ENCODE measurements at regions not wholly inside any gene's neighbourhood (a gene's known extent, or its start where the extent isn't known, plus 50 kb on each side); places are given as distances from the start of the nearest gene placed in this dataset.
A peak's percentile ranks its signal among the peaks of the same experiment; 100 is the strongest.
"Not testable (repeated sequence)": the region's sequence is repeated elsewhere in the genome, so short reads cannot be mapped to it uniquely, and the experiment has no call there.

DNA sequence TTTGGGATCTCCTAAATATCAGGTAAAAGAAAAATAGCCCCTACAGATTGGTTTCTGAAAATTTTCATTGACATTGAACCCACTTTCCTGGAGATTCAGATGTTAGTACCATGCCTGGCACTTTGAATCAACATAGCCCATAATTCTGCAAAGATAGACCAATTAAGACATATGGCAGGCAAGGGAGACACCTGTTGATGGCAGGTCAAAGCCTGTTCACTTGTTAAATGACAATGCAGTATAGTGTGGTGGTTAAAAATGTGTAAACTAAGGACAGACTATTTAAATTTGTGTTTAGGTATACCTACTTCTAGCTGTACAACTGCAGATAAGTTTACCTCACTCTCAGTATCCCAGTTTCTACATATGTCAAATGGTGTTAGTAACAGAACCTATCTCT is 178.1 kb upstream of the MMADHC start:
- no peak for DNase-seq (ENCODE audit: low read depth)

DNA sequence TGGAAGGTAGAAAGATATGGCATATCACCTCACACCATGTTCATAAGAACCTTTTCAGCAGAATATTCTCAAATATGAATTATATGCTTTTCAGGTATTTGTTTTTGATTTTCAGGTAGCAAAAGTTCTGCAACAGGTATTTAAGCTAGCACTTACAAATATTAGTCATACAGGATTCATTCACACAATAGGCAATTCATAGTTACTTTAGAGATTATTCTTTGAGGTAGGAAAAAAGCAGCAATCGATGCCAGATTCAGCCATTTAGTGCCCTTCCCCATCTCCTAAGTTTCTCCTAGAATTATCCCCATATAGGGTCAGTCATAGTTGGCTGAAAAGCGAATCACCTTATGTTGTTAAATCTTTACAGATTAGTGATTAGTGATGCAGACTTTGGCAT is 177.4 kb upstream of the MMADHC start:
- no peak overlapping the region for H3K4me3 ChIP-seq (ENCODE audit: low read depth, low read length)
- DNase-seq (ENCODE audit: low read depth) = no peak

More for the DNA sequence above, 178.1 kb upstream of the MMADHC start:
- H3K4me3 ChIP-seq (ENCODE audit: low read depth, low read length) = no peak overlapping the region

DNA sequence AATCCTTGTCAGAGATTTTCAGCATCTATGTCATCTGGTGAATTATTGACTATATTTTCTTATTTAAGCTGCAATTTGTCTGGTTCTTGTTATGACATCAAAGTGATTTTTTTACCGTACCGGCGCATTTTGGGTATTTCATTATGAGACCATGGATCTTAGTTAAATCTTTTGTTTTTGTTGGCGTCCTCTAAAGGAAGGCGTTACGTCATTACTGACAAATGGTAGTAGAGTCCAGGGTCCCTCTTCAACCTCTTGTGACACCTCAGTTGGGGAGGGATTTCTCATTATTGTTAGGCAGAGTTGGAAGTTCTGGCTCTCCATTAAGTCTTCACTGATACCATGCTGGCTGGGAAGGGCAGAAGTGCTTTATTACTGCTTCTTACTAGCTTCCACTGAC is 175.8 kb upstream of the MMADHC start:
- DNase-seq (ENCODE audit: low read depth) = no peak
- H3K4me3 ChIP-seq (ENCODE audit: low read depth, low read length) = no peak overlapping the region

- no peak for DNase-seq (ENCODE audit: low read depth)
- H3K4me3 ChIP-seq (ENCODE audit: low read depth, low read length) = no peak overlapping the region
Measured at GRCh38 chr2:149761611-149762010, 174.0 kb upstream of the MMADHC start.

DNA sequence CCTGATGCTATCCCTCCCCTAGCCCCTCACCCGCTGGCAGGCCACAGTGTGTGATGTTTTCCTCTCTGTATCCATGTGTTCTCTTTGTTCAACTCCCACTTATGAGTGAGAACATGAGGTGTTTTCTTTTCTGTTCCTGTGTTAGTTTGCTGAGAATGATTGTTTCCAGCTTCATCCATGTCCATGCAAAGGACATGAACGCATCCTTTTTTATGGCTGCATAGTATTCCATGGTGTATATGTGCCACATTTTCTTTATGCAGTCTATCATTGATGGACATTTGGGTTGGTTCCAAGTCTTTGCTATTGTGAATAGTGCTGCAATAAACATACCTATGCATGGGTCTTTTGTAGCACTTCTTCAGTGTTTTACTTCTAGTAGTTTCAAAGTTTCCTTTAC is 171.8 kb upstream of the MMADHC start:
- H3K4me3 ChIP-seq (ENCODE audit: low read depth, low read length) = not testable (repeated sequence)

DNA sequence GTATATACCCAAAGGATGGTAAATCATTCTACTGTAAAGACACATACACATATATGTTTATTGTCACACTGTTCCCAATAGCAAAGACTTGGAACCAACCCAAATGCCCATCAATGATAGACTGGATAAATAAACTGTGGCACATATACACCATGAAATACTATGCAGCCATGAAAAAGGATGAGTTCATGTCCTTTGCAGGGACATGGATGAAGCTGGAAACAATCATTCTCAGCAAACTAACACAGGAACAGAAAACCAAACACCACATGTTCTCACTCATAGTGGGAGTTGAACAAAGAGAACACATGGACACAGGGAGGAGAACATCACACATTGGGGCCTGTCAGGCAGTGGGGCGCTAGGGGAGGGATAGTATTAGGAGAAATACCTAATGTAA is 167.1 kb upstream of the MMADHC start:
- H3K4me3 ChIP-seq (ENCODE audit: low read depth, low read length) = not testable (repeated sequence)

More for the DNA sequence above, 171.8 kb upstream of the MMADHC start:
- DNase-seq (ENCODE audit: low read depth) = not testable (repeated sequence)

DNA sequence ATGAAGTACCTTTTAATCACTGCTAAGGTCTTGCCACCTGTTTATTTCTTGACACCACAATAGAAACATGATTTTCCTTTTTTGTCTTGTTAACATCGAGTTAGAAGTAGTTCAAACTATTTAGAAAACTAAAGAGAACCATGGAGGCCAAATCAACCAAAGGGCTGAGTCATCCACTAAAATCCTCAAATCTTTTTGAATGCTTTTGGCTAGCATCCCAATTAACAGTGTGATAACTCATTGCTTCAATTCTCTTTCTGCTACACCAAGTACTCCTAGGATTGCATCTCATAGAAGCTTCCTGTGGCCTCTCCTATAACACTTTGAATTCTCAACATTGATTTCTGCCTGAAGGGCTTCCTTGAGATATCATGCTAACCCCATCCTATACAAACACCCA is 159.9 kb upstream of the MMADHC start:
- no peak for DNase-seq (ENCODE audit: low read depth)
- no peak overlapping the region for H3K4me3 ChIP-seq (ENCODE audit: low read depth, low read length)

More for the DNA sequence above, 167.1 kb upstream of the MMADHC start:
- DNase-seq (ENCODE audit: low read depth) = not testable (repeated sequence)

DNA sequence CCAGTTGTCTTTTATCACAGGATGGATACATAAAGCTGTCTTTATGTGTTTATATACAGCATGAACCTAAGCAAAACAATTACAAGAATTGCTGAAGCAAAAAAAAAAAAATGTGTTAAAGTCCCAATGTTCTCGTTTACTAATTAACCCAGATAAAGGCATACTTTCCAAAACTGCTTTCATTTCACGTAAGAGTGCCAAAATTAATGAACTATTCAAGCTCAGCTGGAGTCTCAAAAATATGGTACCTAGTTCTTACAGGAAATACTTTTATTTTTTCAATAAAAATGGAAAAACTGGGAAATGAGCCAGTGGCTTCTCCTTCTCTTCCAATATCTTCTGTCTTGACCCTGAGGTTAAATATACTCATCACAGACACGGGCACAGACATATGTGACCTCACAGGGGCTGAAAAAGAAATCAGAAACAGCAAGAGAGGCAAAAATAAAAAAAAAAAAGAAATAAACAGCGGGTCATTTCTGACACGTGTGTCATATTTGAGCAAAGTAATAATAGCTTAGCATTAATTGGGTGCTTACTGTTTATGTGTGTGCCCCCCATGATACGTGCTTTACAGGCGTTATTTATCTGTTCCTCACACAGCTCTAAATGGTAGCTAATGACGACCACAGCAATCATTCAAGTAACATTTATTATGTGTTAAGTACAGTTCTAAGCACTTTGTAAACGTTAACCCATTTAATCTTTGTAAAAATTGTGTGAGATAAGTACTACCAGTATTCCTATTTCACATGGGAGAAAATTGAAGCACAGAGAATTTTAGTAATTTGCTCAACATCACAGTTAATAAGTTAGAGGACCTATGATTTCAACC is 158.0 kb upstream of the MMADHC start:
- no peak overlapping the region for H3K4me3 ChIP-seq (ENCODE audit: low read depth, low read length)
- DNase-seq (ENCODE audit: low read depth) = no peak

DNA sequence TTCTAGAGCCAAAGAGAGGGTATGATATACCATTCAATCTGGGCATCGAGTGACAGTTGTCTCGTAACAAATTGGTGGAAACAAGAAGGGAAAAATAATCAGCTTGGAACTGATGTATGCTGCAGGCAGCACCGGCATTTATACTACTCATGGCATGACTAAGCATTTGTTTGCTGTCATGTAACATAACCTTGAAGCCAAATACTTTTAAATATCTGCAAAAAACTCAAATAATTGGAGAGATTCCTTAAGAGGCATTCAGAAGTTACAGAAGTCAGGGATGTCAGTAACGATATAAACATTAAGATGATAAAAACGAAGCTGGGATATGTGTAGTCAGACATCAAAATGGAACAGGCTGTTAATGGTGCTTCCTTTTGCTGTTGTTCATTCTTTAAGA is 157.3 kb upstream of the MMADHC start:
- DNase-seq (ENCODE audit: low read depth) = no peak
- no peak overlapping the region for H3K4me3 ChIP-seq (ENCODE audit: low read depth, low read length)

DNA sequence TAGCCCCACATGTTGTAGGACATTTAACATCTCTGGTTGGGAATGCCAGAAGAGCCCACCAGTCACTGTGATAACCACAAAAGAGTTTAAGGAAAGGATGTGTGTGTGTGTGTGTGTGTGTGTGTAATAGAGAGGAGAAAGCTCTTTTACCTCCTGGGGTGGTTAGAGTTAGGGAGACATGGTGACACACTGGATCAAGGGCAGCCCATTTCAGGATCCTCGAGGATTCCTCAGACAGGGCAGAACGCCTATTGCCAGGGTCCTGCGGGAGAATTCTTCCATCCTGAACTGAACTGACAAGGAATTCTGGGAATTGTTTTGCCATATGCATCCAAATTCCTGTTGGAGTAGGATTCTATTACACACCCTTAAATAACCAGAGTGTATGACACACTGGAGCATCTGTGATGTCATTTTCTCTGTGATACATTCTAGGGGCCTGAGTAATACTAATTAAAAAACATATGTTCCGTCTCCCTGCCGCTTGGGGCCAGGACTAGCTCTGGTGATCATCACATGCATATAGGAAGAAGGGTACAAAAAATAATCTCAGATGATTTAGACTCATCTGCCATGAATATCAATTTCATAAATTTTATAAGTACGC is 156.4 kb upstream of the MMADHC start:
- no peak overlapping the region for H3K4me3 ChIP-seq (ENCODE audit: low read depth, low read length)
- DNase-seq (ENCODE audit: low read depth) = peak; percentile 83

DNA sequence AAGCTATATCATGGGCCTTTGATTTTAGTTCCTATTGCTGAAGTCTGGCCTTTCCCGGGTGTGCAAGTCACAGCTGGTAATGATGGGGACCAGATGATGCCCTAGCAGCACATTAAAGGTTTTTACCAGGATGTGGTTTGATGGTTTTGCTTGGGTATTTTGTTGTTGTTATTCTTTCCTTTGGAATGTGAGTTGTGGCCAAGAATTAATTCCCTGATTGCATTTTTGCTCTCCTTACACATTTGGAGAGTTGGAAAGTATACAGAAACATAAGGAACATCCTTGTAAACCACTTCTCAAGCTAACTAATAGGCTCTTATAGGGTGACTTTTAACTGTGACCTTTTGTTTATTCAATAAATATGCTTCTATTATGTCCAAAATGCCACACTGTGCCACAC is 154.1 kb upstream of the MMADHC start:
- peak; percentile 76 for DNase-seq (ENCODE audit: low read depth)
- no peak overlapping the region for H3K4me3 ChIP-seq (ENCODE audit: low read depth, low read length)

- DNase-seq (ENCODE audit: low read depth) = no peak
Measured at GRCh38 chr2:149740490-149740889, 152.9 kb upstream of the MMADHC start.

GRCh38 chr2:149739883-149740265 is 152.3 kb upstream of the MMADHC start:
- no peak for DNase-seq (ENCODE audit: low read depth)
- no peak overlapping the region for H3K4me3 ChIP-seq (ENCODE audit: low read depth, low read length)

More at GRCh38 chr2:149740490-149740889, 152.9 kb upstream of the MMADHC start:
- H3K4me3 ChIP-seq (ENCODE audit: low read depth, low read length) = no peak overlapping the region

- DNase-seq (ENCODE audit: low read depth) = no peak
- no peak overlapping the region for H3K4me3 ChIP-seq (ENCODE audit: low read depth, low read length)
Measured at GRCh38 chr2:149739171-149739882, 151.8 kb upstream of the MMADHC start.

DNA sequence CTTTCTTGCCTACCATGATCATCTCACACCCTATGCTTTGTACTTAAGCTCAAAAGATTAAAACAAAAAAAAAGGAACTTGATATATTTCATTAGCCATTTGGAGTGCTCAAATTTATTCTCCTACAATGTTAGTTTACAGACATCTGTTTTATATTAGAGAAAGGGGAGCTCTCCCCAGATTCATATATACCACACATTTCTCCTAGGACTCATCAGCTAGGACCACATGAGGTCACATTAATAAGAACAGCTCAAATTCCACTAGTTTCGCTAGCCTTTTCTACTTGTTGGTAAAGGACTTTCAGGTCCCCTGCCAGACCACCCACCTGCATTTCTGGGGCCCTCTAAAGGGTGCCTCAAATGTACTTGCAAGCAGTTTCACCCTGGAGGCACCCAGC is 151.2 kb upstream of the MMADHC start:
- DNase-seq (ENCODE audit: low read depth) = no peak
- H3K4me3 ChIP-seq (ENCODE audit: low read depth, low read length) = no peak overlapping the region

- no peak overlapping the region for H3K4me3 ChIP-seq (ENCODE audit: low read depth, low read length)
- DNase-seq (ENCODE audit: low read depth) = no peak
Measured at GRCh38 chr2:149737896-149738295, 150.3 kb upstream of the MMADHC start.

DNA sequence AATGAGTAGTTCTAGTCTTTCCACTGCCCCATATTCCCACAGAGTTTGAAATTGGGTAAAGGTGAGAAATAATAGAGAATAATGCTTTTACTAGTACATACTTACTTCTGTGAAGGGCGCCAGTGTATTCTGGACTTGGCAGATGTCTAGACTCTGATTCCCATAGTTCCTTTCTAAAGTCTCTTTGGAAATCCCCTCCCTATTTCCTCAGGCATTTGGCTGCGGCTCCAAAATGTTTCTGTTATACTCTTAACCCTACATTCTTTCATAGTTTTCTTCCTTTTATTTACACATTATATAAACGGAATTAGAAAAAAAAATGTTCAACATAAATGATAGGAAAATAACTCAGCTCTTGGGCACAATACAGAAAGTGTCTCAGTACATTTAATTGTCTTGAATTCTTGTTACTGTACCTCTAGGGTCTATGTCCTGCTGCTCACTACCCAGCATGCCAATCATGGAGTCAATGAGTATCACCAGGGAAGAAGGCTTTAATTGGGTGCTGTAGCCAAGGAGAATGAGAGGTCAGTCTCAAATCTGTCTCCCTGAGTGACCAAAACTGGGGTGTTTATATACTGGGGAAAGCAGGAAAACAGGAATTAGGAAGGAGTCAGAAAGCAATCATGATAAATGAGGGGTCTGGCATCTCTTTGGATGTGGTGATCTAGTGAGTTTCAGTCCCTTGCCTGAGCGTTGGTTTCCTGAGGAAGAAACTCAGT is 147.8 kb upstream of the MMADHC start:
- no peak for DNase-seq (ENCODE audit: low read depth)
- no peak overlapping the region for H3K4me3 ChIP-seq (ENCODE audit: low read depth, low read length)

DNA sequence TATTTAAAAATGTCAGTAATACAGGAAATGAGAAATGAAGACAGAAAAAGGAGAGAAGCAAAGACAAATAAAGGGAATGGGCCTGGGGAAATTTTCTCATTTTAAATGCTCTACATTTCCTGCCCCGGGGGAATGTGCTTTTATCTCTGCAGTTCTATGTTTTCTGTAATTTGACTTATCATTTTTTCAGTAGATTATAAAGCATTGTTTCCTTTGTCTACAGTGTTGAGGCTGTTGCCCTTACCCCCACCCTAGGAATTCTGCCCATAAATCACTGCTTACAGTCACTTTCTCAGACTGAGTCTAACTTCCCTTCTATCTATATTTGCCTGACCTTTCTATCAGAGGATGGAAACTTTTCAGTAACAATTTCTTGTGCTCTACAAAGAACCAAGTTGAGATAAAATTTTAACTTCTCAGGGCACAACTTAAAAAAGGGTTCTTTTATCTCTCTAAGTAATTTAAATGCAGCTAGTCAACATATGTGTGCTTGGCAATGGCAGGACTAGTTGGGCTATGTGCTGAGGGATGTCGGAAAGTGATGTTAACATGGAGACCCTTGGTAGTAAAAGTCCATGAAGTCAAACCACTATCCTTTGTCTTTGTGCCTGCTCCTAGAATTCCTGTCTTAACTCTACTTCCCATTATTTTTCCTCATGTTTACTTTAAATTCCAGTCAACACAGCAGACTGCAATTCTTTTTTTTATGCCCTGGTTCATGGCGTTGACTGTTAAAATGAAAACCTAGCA is 146.5 kb upstream of the MMADHC start:
- H3K4me3 ChIP-seq (ENCODE audit: low read depth, low read length) = no peak overlapping the region
- DNase-seq (ENCODE audit: low read depth) = no peak

DNA sequence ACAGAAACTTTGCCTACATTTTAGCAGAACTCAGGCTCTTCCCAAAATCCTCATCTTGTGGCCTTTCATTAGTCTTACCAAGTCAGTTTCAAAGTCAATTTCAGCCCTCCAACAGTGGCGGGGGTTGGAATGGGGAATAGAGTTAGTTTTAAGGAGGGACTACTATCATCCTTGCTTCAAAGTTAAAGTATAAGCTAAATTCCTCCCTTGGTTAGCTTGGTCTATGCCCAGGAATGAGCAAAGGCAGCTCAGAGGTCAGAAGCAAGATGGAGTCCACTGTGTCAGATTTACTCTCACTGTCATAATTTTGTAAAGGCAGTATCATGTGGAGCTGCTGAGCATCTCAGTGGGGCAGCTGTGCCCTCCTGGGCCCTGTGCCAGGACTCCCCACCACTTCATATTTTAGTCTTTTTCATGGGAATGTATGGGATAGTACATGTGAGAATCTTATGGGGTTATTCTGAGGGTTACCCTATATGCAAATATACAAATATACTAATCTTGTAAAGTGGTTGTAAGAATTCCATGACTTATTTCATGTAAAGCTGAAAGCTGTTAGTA is 145.2 kb upstream of the MMADHC start:
- no peak overlapping the region for H3K4me3 ChIP-seq (ENCODE audit: low read depth, low read length)

More for the DNA sequence above, 145.2 kb upstream of the MMADHC start:
- DNase-seq (ENCODE audit: low read depth) = no peak

Data from skeletal muscle cell (primary cell).